Left ventricle myocardium inferior (tissue), 1 donor: ENCODE measurements at regions not wholly inside any gene's neighbourhood (a gene's known extent, or its start where the extent isn't known, plus 50 kb on each side); places are given as distances from the start of the nearest gene placed in this dataset.
A peak's percentile ranks its signal among the peaks of the same experiment; 100 is the strongest.
"Not testable (repeated sequence)": the region's sequence is repeated elsewhere in the genome, so short reads cannot be mapped to it uniquely, and the experiment has no call there.

Experiments used
- DNase-seq: peaks from one replicate; pipeline ENCODE4 v3.0.0-alpha.2; 2020
- H3K27ac ChIP-seq: fragments of 200-600 bp; replicated peaks from 2 replicates; pipeline ENCODE4 v1.8.0; 2021
- H3K27me3 ChIP-seq: fragments of 200-600 bp; 2 replicates; pipeline ENCODE4 v1.8.0; 2021; ENCODE audit warnings: low read depth
- H3K36me3 ChIP-seq: fragments of 200-600 bp; 2 replicates; pipeline ENCODE4 v1.8.0; 2021
- H3K4me1 ChIP-seq: fragments of 200-600 bp; 2 replicates; pipeline ENCODE4 v1.8.0; 2021
- H3K4me3 ChIP-seq: fragments of 200-600 bp; 2 replicates; pipeline ENCODE4 v1.8.0; 2021; ENCODE audit warnings: mild to moderate bottlenecking, moderate library complexity
- H3K9me3 ChIP-seq: fragments of 200-600 bp; replicated peaks from 2 replicates; pipeline ENCODE4 v1.8.0; 2021
- intact Hi-C: fragments of 100-400 bp; cut with micrococcal nuclease; formaldehyde crosslinking; loops from one replicate; pipeline ENCODE4 v1.11.0; 2022
- TF ChIP-seq, protein P1 (sequence below): fragments of 200-600 bp; IDR thresholded peaks from 2 replicates; pipeline ENCODE4 v1.8.0; 2021; ENCODE audit warnings: antibody characterized with exemption, mild to moderate bottlenecking, borderline replicate concordance
- donor health status: DM: no; HTN: yes; CAD: no; lungs with severe emphysema.

DNA sequence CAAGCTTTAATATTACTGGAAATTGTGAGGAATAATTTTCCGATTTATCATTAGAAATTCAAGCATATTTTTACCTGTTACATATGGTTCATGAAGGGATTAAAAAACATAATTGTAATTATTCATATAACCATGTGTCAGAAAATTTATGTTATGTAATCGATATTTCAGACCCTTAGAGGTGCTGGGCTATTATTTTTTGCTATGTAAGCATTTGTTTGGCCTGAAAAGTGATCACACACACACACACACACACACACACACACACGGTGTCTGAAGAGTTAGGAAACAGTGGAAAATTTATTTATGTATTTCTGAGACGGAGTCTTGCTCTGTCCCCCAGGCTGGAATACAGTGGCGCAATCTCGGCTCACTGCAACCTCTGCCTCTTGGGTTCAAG, 375.5 kb downstream of the PTH2R start:
- Histone ChIP-seq H3K4me3 (no peak overlapping the region), H3K9me3 (peaks cover 14% of the 10 kb centered on the region), H3K36me3 (no peaks in the 10 kb centered on the region)

DNA sequence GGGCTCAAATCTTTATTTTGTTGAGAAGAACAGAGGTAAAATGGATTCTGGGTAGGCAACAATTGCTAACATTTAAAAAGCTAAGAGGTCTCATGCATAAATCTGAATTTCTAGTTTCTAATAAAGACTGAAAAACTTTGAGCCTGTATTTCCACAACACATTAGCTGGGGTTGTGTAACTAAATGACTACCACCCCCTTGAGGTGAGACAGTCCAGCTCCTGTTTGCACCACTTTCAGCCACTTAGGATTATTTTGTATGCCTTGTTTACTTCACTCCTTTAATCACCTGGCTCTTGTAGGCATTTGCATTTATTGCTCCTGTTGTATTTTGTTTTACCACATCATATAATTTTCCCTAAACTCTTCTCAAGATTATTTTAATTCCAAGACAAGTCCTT, 376.6 kb downstream of the PTH2R start:
- TF ChIP-seq, protein P1, sequence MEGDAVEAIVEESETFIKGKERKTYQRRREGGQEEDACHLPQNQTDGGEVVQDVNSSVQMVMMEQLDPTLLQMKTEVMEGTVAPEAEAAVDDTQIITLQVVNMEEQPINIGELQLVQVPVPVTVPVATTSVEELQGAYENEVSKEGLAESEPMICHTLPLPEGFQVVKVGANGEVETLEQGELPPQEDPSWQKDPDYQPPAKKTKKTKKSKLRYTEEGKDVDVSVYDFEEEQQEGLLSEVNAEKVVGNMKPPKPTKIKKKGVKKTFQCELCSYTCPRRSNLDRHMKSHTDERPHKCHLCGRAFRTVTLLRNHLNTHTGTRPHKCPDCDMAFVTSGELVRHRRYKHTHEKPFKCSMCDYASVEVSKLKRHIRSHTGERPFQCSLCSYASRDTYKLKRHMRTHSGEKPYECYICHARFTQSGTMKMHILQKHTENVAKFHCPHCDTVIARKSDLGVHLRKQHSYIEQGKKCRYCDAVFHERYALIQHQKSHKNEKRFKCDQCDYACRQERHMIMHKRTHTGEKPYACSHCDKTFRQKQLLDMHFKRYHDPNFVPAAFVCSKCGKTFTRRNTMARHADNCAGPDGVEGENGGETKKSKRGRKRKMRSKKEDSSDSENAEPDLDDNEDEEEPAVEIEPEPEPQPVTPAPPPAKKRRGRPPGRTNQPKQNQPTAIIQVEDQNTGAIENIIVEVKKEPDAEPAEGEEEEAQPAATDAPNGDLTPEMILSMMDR, result peak; percentile 15
- no peaks in the 10 kb centered on the region for H3K4me1 ChIP-seq
- intact Hi-C loops, result no loop called here
- no peaks in the 10 kb centered on the region for H3K36me3 ChIP-seq
- peaks cover 9% of the 10 kb centered on the region for H3K9me3 ChIP-seq
- DNase-seq, result no peak
- H3K27me3 ChIP-seq, result peaks cover 6% of the 10 kb centered on the region
- no peak overlapping the region for H3K4me3 ChIP-seq
- no peak overlapping the region for H3K27ac ChIP-seq

More for the DNA sequence above, 375.5 kb downstream of the PTH2R start:
- DNase-seq, result no peak
- intact Hi-C loops, result no loop called here
- no peak overlapping the region for H3K27ac ChIP-seq
- H3K27me3 ChIP-seq, result peaks cover 6% of the 10 kb centered on the region
- TF ChIP-seq, protein P1, result no peak
- no peaks in the 10 kb centered on the region for H3K4me1 ChIP-seq

DNA sequence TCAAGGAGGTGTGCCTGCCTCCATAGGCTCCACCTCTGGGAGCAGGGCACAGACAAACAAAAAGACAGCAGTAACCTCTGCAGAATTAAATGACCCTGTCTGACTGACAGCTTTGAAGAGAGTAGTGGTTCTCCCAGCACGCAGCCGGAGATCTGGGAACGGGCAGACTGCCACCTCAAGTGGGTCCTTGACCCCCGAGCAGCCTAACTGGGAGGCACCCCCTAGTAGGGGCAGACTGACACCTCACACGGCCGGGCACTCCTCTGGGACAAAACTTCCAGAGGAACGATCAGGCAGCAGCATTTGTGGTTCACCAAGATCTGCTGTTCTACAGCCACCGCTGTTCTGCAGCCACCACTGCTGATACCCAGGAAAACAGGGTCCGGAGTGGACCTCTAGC, 378.2 kb downstream of the PTH2R start:
- H3K27ac ChIP-seq, H3K4me1 ChIP-seq, H3K4me3 ChIP-seq, H3K27me3 ChIP-seq, H3K36me3 ChIP-seq, DNase-seq, intact Hi-C loops: not testable (repeated sequence)
- peaks cover 10% of the 10 kb centered on the region for H3K9me3 ChIP-seq

DNA sequence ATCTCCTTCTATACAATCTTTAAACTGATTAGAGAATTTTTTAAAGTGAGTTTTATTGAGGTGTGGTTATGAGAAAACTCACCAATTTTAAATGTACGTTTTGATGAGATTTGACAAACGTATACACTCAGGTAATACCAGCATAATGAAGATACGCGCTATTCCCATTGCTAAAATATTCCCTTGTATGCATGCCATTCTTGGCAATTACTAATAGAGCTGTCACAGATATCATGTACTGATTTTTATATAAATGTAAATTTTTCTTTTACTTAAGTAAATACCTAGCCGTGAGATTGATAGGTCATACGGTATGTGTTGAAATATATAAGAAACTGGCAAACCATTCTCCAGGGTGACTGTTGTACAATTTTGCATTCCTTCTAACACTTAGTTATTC, 384.7 kb downstream of the PTH2R start:
- TF ChIP-seq, protein P1, result no peak
- no peaks in the 10 kb centered on the region for H3K36me3 ChIP-seq
- no peaks in the 10 kb centered on the region for H3K27me3 ChIP-seq
- intact Hi-C loops, result no loop called here
- H3K4me3 ChIP-seq, result no peak overlapping the region
- H3K9me3 ChIP-seq, result peaks cover 9% of the 10 kb centered on the region
- H3K4me1 ChIP-seq, result no peaks in the 10 kb centered on the region
- H3K27ac ChIP-seq, result no peak overlapping the region
- no peak for DNase-seq

DNA sequence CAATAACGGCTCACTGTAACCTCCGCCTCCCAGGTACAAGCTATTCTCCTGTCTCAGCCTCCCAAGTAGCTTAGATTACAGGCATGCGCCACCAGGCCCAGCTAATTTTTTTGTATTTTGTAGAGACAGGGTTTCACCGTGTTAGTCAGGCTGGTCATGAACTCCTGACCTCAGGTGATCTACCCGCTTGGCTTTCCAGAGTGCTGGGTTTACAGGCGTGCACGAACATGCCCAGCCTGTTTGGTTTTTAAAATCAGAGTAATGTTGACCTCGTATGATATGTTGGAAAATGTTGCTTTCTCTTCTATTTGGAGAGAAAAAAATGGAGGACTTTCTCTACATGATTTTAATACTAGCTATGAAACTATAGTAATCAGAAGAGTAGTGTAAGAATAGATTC, 386.2 kb downstream of the PTH2R start:
- H3K27me3 ChIP-seq, result no peaks in the 10 kb centered on the region
- no peaks in the 10 kb centered on the region for H3K36me3 ChIP-seq
- intact Hi-C loops, result no loop called here
- no peak overlapping the region for H3K27ac ChIP-seq
- peaks cover 9% of the 10 kb centered on the region for H3K9me3 ChIP-seq
- no peak for DNase-seq
- H3K4me1 ChIP-seq, result no peaks in the 10 kb centered on the region
- TF ChIP-seq, protein P1, result no peak
- no peak overlapping the region for H3K4me3 ChIP-seq

DNA sequence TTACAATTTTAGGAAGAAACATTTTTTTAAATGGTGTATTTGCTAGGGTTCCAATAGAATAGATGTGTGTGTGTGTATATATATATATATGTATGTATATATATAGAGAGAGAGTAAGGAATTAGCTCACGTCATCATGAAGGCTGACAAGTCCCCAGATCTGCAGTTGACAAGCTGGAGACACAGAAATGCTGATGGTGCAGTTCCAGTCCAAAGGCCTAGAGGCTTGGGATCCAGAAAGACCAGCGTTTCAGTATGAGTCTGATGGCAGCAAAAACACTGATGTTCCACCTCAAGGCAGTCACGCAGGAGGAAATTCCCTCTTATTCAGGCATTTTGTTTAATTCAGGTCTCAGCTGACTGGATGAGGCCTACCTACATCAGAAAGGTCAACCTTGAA, 386.8 kb downstream of the PTH2R start:
- intact Hi-C loops, result no loop called here
- no peaks in the 10 kb centered on the region for H3K27me3 ChIP-seq
- H3K4me1 ChIP-seq, result no peaks in the 10 kb centered on the region
- DNase-seq, result no peak
- H3K9me3 ChIP-seq, result peaks cover 9% of the 10 kb centered on the region
- no peaks in the 10 kb centered on the region for H3K36me3 ChIP-seq
- no peak overlapping the region for H3K27ac ChIP-seq
- H3K4me3 ChIP-seq, result no peak overlapping the region
- TF ChIP-seq, protein P1, result no peak
